H1 (cell line): ENCODE measurements at regions not wholly inside any gene's neighbourhood (a gene's known extent, or its start where the extent isn't known, plus 50 kb on each side); places are given as distances from the start of the nearest gene placed in this dataset.

ENCODE experiments used
- CTCF ChIA-PET: fragments of 300-600 bp; sonication (Branson Sonifier 250); formaldehyde crosslinking; loops from one replicate; lab custom pipeline; 2021; ENCODE audit not compliant: partially characterized antibody; lab: Charles Lee
- POLR2A ChIA-PET: fragments of 300-600 bp; sonication (Branson Sonifier 250); formaldehyde crosslinking; loops from one replicate; lab custom pipeline; 2021; ENCODE audit warnings: inconsistent platforms; ENCODE audit not compliant: partially characterized antibody; lab: Charles Lee
- DNase-seq, 2 experiments: peaks; one replicate each; pipeline versions ENCODE4 v3.0.0 to v3.0.0-alpha.2; 2010 to 2022; ENCODE audit warnings: low spot score in 2 of 2, low read depth in 1 of 2, mixed read lengths in 1 of 2
- FAIRE-seq: peaks from 2 replicates; lab custom pipeline; 2011; peaks lifted over from hg19 to GRCh38; lab: Jason Lieb, UNC
- H2AFZ ChIP-seq: 2 replicates; pipeline ENCODE4 v1.8.1; 2012; ENCODE audit warnings: low read length, inconsistent platforms
- H2AK5ac ChIP-seq: 2 replicates; pipeline ENCODE4 v1.6.1; 2013; ENCODE audit warnings: low read depth, low read length
- H2BK120ac ChIP-seq: replicated peaks from 2 replicates; pipeline ENCODE3; 2013; ENCODE audit warnings: low read depth, low read length, inconsistent platforms
- H2BK12ac ChIP-seq: 2 replicates; pipeline ENCODE4 v1.6.1; 2013; ENCODE audit warnings: low read depth, low read length
- H2BK15ac ChIP-seq: 2 replicates; pipeline ENCODE4 v1.6.1; 2013; ENCODE audit warnings: low read length
- H2BK20ac ChIP-seq: 2 replicates; pipeline ENCODE4 v1.6.1; 2013; ENCODE audit warnings: low read length
- H2BK5ac ChIP-seq: 2 replicates; pipeline ENCODE4 v1.6.1; 2013; ENCODE audit warnings: low read depth, low read length
- H3K14ac ChIP-seq: 2 replicates; pipeline ENCODE4 v1.6.1; 2013; ENCODE audit warnings: inconsistent platforms; ENCODE audit not compliant: insufficient read length
- H3K18ac ChIP-seq: 2 replicates; pipeline ENCODE4 v1.6.1; 2013; ENCODE audit warnings: low read length; ENCODE audit errors: extremely low read depth
- H3K23ac ChIP-seq: 2 replicates; pipeline ENCODE4 v1.6.1; 2013; ENCODE audit warnings: inconsistent platforms; ENCODE audit not compliant: insufficient read length
- H3K23me2 ChIP-seq: 2 replicates; pipeline ENCODE4 v1.6.1; 2013; ENCODE audit warnings: low read depth, low read length
- H3K27ac ChIP-seq: 2 replicates; pipeline ENCODE4 v1.6.1; 2011; ENCODE audit warnings: low read depth, low read length, inconsistent platforms
- H3K27me3 ChIP-seq, 4 experiments: replicated peaks in 1 of 4; 1 replicate in 1 of 4; 2 replicates in 3 of 4; pipeline versions ENCODE4 v1.6.1 to v1.8.1; 2011 to 2013; ENCODE audit warnings: low read length in 3 of 4, mild to moderate bottlenecking in 3 of 4, inconsistent platforms in 2 of 4, mixed read lengths in 2 of 4, moderate library complexity in 1 of 4; ENCODE audit not compliant: control insufficient read depth in 3 of 4, insufficient read depth in 3 of 4; ENCODE audit errors: extremely low read depth in 1 of 4
- H3K36me3 ChIP-seq, 4 experiments: 2 replicates each; pipeline versions ENCODE4 v1.6.1 to v1.8.1; 2011 to 2013; ENCODE audit warnings: mild to moderate bottlenecking in 4 of 4, low read length in 3 of 4, moderate library complexity in 2 of 4, control low read depth in 1 of 4, inconsistent platforms in 1 of 4; ENCODE audit not compliant: insufficient read depth in 4 of 4, control insufficient read depth in 2 of 4
- H3K4ac ChIP-seq: replicated peaks from 2 replicates; pipeline ENCODE3; 2013; ENCODE audit warnings: low read length, low read depth, mixed read lengths, inconsistent platforms; ENCODE audit not compliant: insufficient read length
- H3K4me1 ChIP-seq, 4 experiments: replicated peaks in 1 of 4; 1 replicate in 1 of 4; 2 replicates in 3 of 4; pipeline versions ENCODE4 v1.6.1 to v1.8.1; 2011 to 2013; ENCODE audit warnings: low read length in 3 of 4, inconsistent platforms in 2 of 4, mixed read lengths in 1 of 4; ENCODE audit not compliant: insufficient read depth in 4 of 4, control insufficient read depth in 3 of 4
- H3K4me2 ChIP-seq, 2 experiments: 2 replicates each; pipeline versions ENCODE4 v1.6.1 to v1.8.1; 2011 to 2013; ENCODE audit warnings: low read depth in 2 of 2, low read length in 2 of 2, control low read depth in 1 of 2, inconsistent platforms in 1 of 2, mild to moderate bottlenecking in 1 of 2; ENCODE audit not compliant: insufficient read depth in 1 of 2
- H3K4me3 ChIP-seq, 4 experiments: fragments of 200-600, 300-600 bp in 1 of 4; sonication (generic), shearing (Covaris generic), sonication (Bioruptor Twin) in 1 of 4; 2 replicates each; pipeline versions ENCODE4 v1.5.1 to v1.8.1; 2011 to 2016; ENCODE audit warnings: low read length in 4 of 4, low read depth in 3 of 4, control low read depth in 2 of 4, inconsistent platforms in 2 of 4, mild to moderate bottlenecking in 2 of 4, mixed read lengths in 1 of 4, moderate library complexity in 1 of 4; ENCODE audit not compliant: insufficient read depth in 2 of 4; ENCODE audit errors: extremely low read depth in 1 of 4
- H3K56ac ChIP-seq: replicated peaks from 2 replicates; pipeline ENCODE3; 2013; ENCODE audit warnings: low read depth, mild to moderate bottlenecking, mixed read lengths, low read length, inconsistent platforms; ENCODE audit not compliant: insufficient read length
- H3K79me1 ChIP-seq: 2 replicates; pipeline ENCODE4 v1.6.1; 2013; ENCODE audit warnings: low read depth, low read length, control low read depth
- H3K79me2 ChIP-seq, 2 experiments: 2 replicates each; pipeline versions ENCODE4 v1.6.1 to v1.8.1; 2012 to 2013; ENCODE audit warnings: low read length in 2 of 2, mild to moderate bottlenecking in 2 of 2, inconsistent platforms in 1 of 2; ENCODE audit not compliant: insufficient read depth in 2 of 2, control insufficient read depth in 1 of 2
- H3K9ac ChIP-seq, 4 experiments: replicated peaks in 1 of 4; 1 replicate in 1 of 4; 2 replicates in 3 of 4; pipeline versions ENCODE4 v1.6.1 to v1.8.1; 2011 to 2013; ENCODE audit warnings: low read depth in 3 of 4, low read length in 3 of 4, control low read depth in 2 of 4, mild to moderate bottlenecking in 2 of 4, moderate library complexity in 2 of 4, inconsistent platforms in 1 of 4; ENCODE audit errors: extremely low read depth in 1 of 4
- H3K9me3 ChIP-seq, 2 experiments: 2 replicates each; pipeline versions ENCODE4 v1.6.1 to v1.8.1; 2012 to 2013; ENCODE audit warnings: mild to moderate bottlenecking in 2 of 2, moderate library complexity in 2 of 2, control low read depth in 1 of 2, inconsistent platforms in 1 of 2, low read depth in 1 of 2, low read length in 1 of 2, mixed read lengths in 1 of 2; ENCODE audit not compliant: insufficient read depth in 2 of 2
- H4K20me1 ChIP-seq, 2 experiments: replicated peaks in 1 of 2; 2 replicates each; pipeline versions ENCODE3 to v1.8.1; 2011 to 2013; ENCODE audit warnings: inconsistent platforms in 2 of 2, low read length in 2 of 2, mild to moderate bottlenecking in 1 of 2; ENCODE audit not compliant: insufficient read depth in 2 of 2, control insufficient read depth in 1 of 2
- H4K5ac ChIP-seq: 2 replicates; pipeline ENCODE4 v1.6.1; 2013; ENCODE audit warnings: low read length, low read depth, mixed read lengths, inconsistent platforms; ENCODE audit not compliant: insufficient read length
- H4K8ac ChIP-seq: 2 replicates; pipeline ENCODE4 v1.8.0; 2013; ENCODE audit warnings: mild to moderate bottlenecking, moderate library complexity, low read length, inconsistent platforms; ENCODE audit not compliant: insufficient read depth; ENCODE audit errors: extremely low read depth
- H4K91ac ChIP-seq: replicated peaks from 2 replicates; pipeline ENCODE3; 2013; ENCODE audit warnings: low read length, mixed read lengths, inconsistent platforms; ENCODE audit not compliant: insufficient read length
- ASH2L ChIP-seq: fragments of 200-600, 300-600 bp; sonication (generic); IDR thresholded peaks from one replicate; pipeline ENCODE4 v1.7.1; 2017; ENCODE audit warnings: low read length
- ATF2 ChIP-seq: IDR thresholded peaks from 2 replicates; pipeline ENCODE4 v1.6.1; 2012; ENCODE audit warnings: low read length, inconsistent platforms
- CHD2 ChIP-seq: IDR thresholded peaks from 2 replicates; pipeline ENCODE4 v1.6.1; 2012; ENCODE audit warnings: low read length, improper control_type of control experiment
- CREB1 ChIP-seq: IDR thresholded peaks from 2 replicates; pipeline ENCODE4 v1.6.1; 2012; ENCODE audit warnings: inconsistent platforms
- CTBP2 ChIP-seq: IDR thresholded peaks from 2 replicates; pipeline ENCODE4 v1.7.0; 2011; ENCODE audit warnings: borderline replicate concordance, mild to moderate bottlenecking, moderate library complexity, mixed read lengths, low read length; ENCODE audit not compliant: insufficient read depth, insufficient read length
- E2F6 ChIP-seq: IDR thresholded peaks from 2 replicates; pipeline ENCODE4 v1.6.1; 2012; ENCODE audit warnings: inconsistent platforms
- GTF2F1 ChIP-seq: IDR thresholded peaks from 2 replicates; pipeline ENCODE4 v1.6.1; 2012; ENCODE audit warnings: low read depth, low read length, improper control_type of control experiment, borderline replicate concordance
- HDAC2 ChIP-seq, 2 experiments: fragments of 300-600 bp in 1 of 2; sonication (generic) in 1 of 2; IDR thresholded peaks; 2 replicates each; pipeline ENCODE4 v1.6.1; 2011 to 2012; ENCODE audit warnings: low read depth in 2 of 2, low read length in 2 of 2, mild to moderate bottlenecking in 2 of 2, moderate library complexity in 2 of 2, borderline replicate concordance in 1 of 2, inconsistent platforms in 1 of 2
- KDM1A ChIP-seq: fragments of 200-600, 300-600 bp; sonication (generic); IDR thresholded peaks from 2 replicates; pipeline ENCODE4 v1.7.1; 2016; ENCODE audit warnings: mild to moderate bottlenecking, low read length, borderline replicate concordance
- NRF1 ChIP-seq: IDR thresholded peaks from 2 replicates; pipeline ENCODE4 v1.6.1; 2011; ENCODE audit warnings: mild to moderate bottlenecking, low read depth, low read length, improper control_type of control experiment
- RNF2 ChIP-seq: fragments of 200-900, 300-1000 bp; sonication (generic); IDR thresholded peaks from 2 replicates; pipeline ENCODE4 v1.7.1; 2016; ENCODE audit warnings: borderline replicate concordance, low read depth, mild to moderate bottlenecking, antibody characterized with exemption, low read length; ENCODE audit not compliant: poor library complexity, severe bottlenecking; ENCODE audit errors: missing control alignments
- SUZ12 ChIP-seq: fragments of 200-600 bp; sonication (generic); IDR thresholded peaks from 2 replicates; pipeline ENCODE4 v1.6.1; 2012; ENCODE audit warnings: mild to moderate bottlenecking, inconsistent platforms, low read length, moderate library complexity, mixed read lengths
- WGBS, 2 experiments: shearing (Covaris generic) in 1 of 2; methylation state at CpG; one replicate each; pipeline versions ENCODE4 v1.1.6 to v1.1.7; 2013 to 2015; ENCODE audit warnings: low lambda C conversion rate in 2 of 2, mixed read lengths in 2 of 2, inconsistent platforms in 1 of 2, low coverage in 1 of 2, missing lambda C conversion rate in 1 of 2; ENCODE audit not compliant: insufficient replicate concordance in 2 of 2, insufficient coverage in 1 of 2, insufficient read length in 1 of 2; ENCODE audit errors: extremely low coverage in 1 of 2, missing lambda C conversion rate in 1 of 2; 5-methylcytosine and 5-hydroxymethylcytosine counted together

DNA sequence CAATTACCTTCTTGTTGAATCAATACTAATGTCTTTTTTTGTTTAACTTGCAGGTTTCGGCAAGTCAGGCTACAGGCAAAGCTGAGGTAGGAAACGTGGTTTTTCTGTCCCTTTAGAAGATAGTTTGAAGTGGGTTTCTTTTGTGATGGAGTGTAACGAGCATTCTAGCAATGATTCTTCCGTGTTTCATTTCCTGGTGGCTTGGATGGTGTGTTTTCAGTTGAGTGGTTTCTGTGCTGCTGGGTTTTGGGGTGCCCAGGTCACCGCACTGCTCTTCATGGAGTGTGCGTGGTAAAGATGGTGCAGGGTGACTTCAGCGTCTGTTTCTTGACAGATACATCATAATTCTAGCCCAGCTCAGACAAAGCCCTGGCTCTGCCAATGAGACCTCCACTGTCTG lies 769.7 kb upstream of the EEF2KMT start:
- no peak overlapping the region for H3K4me2 ChIP-seq
- no peaks in the 10 kb centered on the region for H3K9me3 ChIP-seq
- 95% methylated on average over 7 of the region's 7 CpGs; no CpG with 5 or more reads in 1 of the 2 experiments for WGBS, 2 experiments
- no peak overlapping the region for H2BK120ac ChIP-seq
- no peaks in the 10 kb centered on the region for H4K20me1 ChIP-seq
- no peak overlapping the region for H3K23ac ChIP-seq
- H2BK5ac ChIP-seq: no peak overlapping the region
- no peak overlapping the region for H4K8ac ChIP-seq
- no peak overlapping the region for H2AFZ ChIP-seq
- peaks cover 3 to 16% (median 4%) of the 10 kb centered on the region in 4 experiments; a peak in 5 of 7 replicates for H3K4me1 ChIP-seq
- peak overlapping the region; percentile 27 for H4K91ac ChIP-seq
- POLR2A ChIA-PET: no interaction called here
- H3K27me3 ChIP-seq: no peaks in the 10 kb centered on the region; a peak in 1 of 7 replicates
- CTCF ChIA-PET: interaction anchor here (1.2 kb wide), 1 partner anchor 643 kb away, joined by 3 read pairs; no protein-coding TSS in a partner anchor
- no peak overlapping the region for H4K5ac ChIP-seq
- no peaks in the 10 kb centered on the region for H3K23me2 ChIP-seq
- no peaks in the 10 kb centered on the region for H3K79me1 ChIP-seq
- no peaks in the 10 kb centered on the region for H3K36me3 ChIP-seq
- no peak for DNase-seq
- no peaks in the 10 kb centered on the region for H3K79me2 ChIP-seq
- no peak overlapping the region for H2BK20ac ChIP-seq
- no peak overlapping the region for H3K4me3 ChIP-seq
- no peak overlapping the region for H3K27ac ChIP-seq
- no peak overlapping the region for H2BK15ac ChIP-seq
- no peak overlapping the region for H3K14ac ChIP-seq
- FAIRE-seq: no peak
- H3K4ac ChIP-seq: no peak overlapping the region
- H2BK12ac ChIP-seq: no peak overlapping the region
- H3K18ac ChIP-seq: no peak overlapping the region
- no peak overlapping the region for H3K9ac ChIP-seq
- H3K56ac ChIP-seq: no peak overlapping the region
- H2AK5ac ChIP-seq: no peak overlapping the region
- TF ChIP-seq ASH2L: no peak
- TF ChIP-seq GTF2F1: no peak
- no peak for TF ChIP-seq ATF2
- TF ChIP-seq NRF1: no peak
- TF ChIP-seq CHD2: no peak
- no peak for TF ChIP-seq SUZ12
- TF ChIP-seq RNF2: no peak
- no peak for TF ChIP-seq CREB1
- no peak for TF ChIP-seq E2F6
- no peak for TF ChIP-seq CTBP2
- TF ChIP-seq HDAC2 (IDR thresholded peaks at IDR 0.05; ENCODE audit: borderline replicate concordance in 1 of 2, low read depth in 2 of 2, low read length in 2 of 2): no peak
- no peak for TF ChIP-seq KDM1A
